Cardiac septum (tissue), 1 donor: ENCODE measurements at regions not wholly inside any gene's neighbourhood (a gene's known extent, or its start where the extent isn't known, plus 50 kb on each side); places are given as distances from the start of the nearest gene placed in this dataset.
"Not testable (repeated sequence)": the region's sequence is repeated elsewhere in the genome, so short reads cannot be mapped to it uniquely, and the experiment has no call there.

ENCODE experiments used
- DNase-seq: peaks from one replicate; pipeline ENCODE4 v3.0.0-alpha.2; 2020; ENCODE audit warnings: low spot score
- intact Hi-C: fragments of 100-400 bp; cut with DNase I; formaldehyde crosslinking; loops from one replicate; pipeline ENCODE4 v1.14.0; 2022
- donor health status: DM: no; HTN: no; CAD: no.

GRCh38 chr2:217612920-217613319 lies 389.9 kb downstream of the TNS1 start:
- DNase-seq: no peak
- intact Hi-C loops: no loop called here

- intact Hi-C loops: no loop called here
- DNase-seq: no peak
These were observed 390.6 kb downstream of the TNS1 start for GRCh38 chr2:217612211-217612610.

- no peak for DNase-seq
- intact Hi-C loops: no loop called here
These were observed 391.1 kb downstream of the TNS1 start for GRCh38 chr2:217611626-217612127.

GRCh38 chr2:217611056-217611455 lies 391.7 kb downstream of the TNS1 start:
- DNase-seq: no peak
- intact Hi-C loops: no loop called here

GRCh38 chr2:217610401-217610814 lies 392.4 kb downstream of the TNS1 start:
- no peak for DNase-seq
- intact Hi-C loops: no loop called here

- intact Hi-C loops: loop anchor here (5.0 kb wide), 1 partner anchor 83 kb away; no protein-coding TSS in a partner anchor
- DNase-seq: no peak
These were observed 392.8 kb downstream of the TNS1 start for GRCh38 chr2:217609952-217610351.

GRCh38 chr2:217606296-217606695 lies 396.5 kb downstream of the TNS1 start:
- no peak for DNase-seq
- intact Hi-C loops: loop anchor here (5.0 kb wide), 1 partner anchor 79 kb away; no protein-coding TSS in a partner anchor

GRCh38 chr2:217604527-217605194 lies 398.1 kb downstream of the TNS1 start:
- DNase-seq: no peak
- intact Hi-C loops: loop anchor here (5.0 kb wide), 1 partner anchor 77 kb away; no protein-coding TSS in a partner anchor

- no peak for DNase-seq
- intact Hi-C loops: no loop called here
These were observed 401.2 kb downstream of the TNS1 start for GRCh38 chr2:217601601-217602000.

GRCh38 chr2:217599906-217600305 lies 402.9 kb downstream of the TNS1 start:
- intact Hi-C loops: no loop called here
- no peak for DNase-seq

- DNase-seq: no peak
- intact Hi-C loops: no loop called here
These were observed 405.1 kb downstream of the TNS1 start for GRCh38 chr2:217597681-217598080.

GRCh38 chr2:217597145-217597544 lies 405.6 kb downstream of the TNS1 start:
- no peak for DNase-seq
- intact Hi-C loops: no loop called here

GRCh38 chr2:217593732-217594131 lies 409.1 kb downstream of the TNS1 start:
- no peak for DNase-seq
- intact Hi-C loops: no loop called here

- intact Hi-C loops: no loop called here
- no peak for DNase-seq
These were observed 414.5 kb downstream of the TNS1 start for GRCh38 chr2:217588266-217588665.

GRCh38 chr2:217585362-217585761 lies 417.4 kb downstream of the TNS1 start:
- intact Hi-C loops: no loop called here
- no peak for DNase-seq

- intact Hi-C loops, DNase-seq: not testable (repeated sequence)
These were observed 422.4 kb downstream of the TNS1 start for GRCh38 chr2:217580407-217580806.

GRCh38 chr2:217573571-217573970 lies 429.2 kb downstream of the TNS1 start:
- DNase-seq: no peak
- intact Hi-C loops: no loop called here

GRCh38 chr2:217570394-217570793 lies 432.4 kb downstream of the TNS1 start:
- no peak for DNase-seq
- intact Hi-C loops: no loop called here

GRCh38 chr2:217568289-217568971 lies 434.4 kb downstream of the TNS1 start:
- intact Hi-C loops: no loop called here

GRCh38 chr2:217563565-217563964 lies 439.2 kb downstream of the TNS1 start:
- DNase-seq: no peak
- intact Hi-C loops: no loop called here

More at GRCh38 chr2:217568289-217568971, 434.4 kb downstream of the TNS1 start:
- DNase-seq: no peak

- DNase-seq: no peak
- intact Hi-C loops: no loop called here
These were observed 439.8 kb downstream of the TNS1 start for GRCh38 chr2:217562871-217563480.
